Keratinocyte (primary cell): ENCODE measurements at regions not wholly inside any gene's neighbourhood (a gene's known extent, or its start where the extent isn't known, plus 50 kb on each side); places are given as distances from the start of the nearest gene placed in this dataset.

Source experiments
- CTCF ChIP-seq, 3 experiments: IDR thresholded peaks in 1 of 3; conservative IDR thresholded peaks in 1 of 3; optimal IDR thresholded peaks in 1 of 3; 2 replicates in 2 of 3; 3 replicates in 1 of 3; pipeline versions ENCODE3 to v1.5.1; 2011; ENCODE audit warnings: low read length in 3 of 3, mild to moderate bottlenecking in 3 of 3, moderate library complexity in 2 of 3, control low read depth in 1 of 3, inconsistent platforms in 1 of 3; ENCODE audit not compliant: insufficient read depth in 2 of 3; ENCODE audit errors: extremely low read depth in 1 of 3
- EZH2 ChIP-seq: IDR thresholded peaks from one replicate; pipeline ENCODE4 v1.6.1; 2012; ENCODE audit warnings: inconsistent platforms, mild to moderate bottlenecking, low read length, moderate library complexity

- peak; percentile 25 to 61 (median 46) for TF ChIP-seq CTCF (optimal IDR thresholded peaks at IDR 0.05 in 1 of 3, IDR thresholded peaks at IDR 0.05 in 1 of 3, conservative IDR thresholded peaks at IDR 0.05 in 1 of 3; ENCODE audit: extremely low read depth in 1 of 3, insufficient read depth in 2 of 3, low read length in 3 of 3)
- TF ChIP-seq EZH2: no peak
Observed at GRCh38 chr14:86462193-86462753, 932.3 kb downstream of the FLRT2 start.
